ENCODE measurements at regions not wholly inside any gene's neighbourhood (a gene's known extent, or its start where the extent isn't known, plus 50 kb on each side); places are given as distances from the start of the nearest gene placed in this dataset.
A peak's percentile ranks its signal among the peaks of the same experiment; 100 is the strongest.

DNA sequence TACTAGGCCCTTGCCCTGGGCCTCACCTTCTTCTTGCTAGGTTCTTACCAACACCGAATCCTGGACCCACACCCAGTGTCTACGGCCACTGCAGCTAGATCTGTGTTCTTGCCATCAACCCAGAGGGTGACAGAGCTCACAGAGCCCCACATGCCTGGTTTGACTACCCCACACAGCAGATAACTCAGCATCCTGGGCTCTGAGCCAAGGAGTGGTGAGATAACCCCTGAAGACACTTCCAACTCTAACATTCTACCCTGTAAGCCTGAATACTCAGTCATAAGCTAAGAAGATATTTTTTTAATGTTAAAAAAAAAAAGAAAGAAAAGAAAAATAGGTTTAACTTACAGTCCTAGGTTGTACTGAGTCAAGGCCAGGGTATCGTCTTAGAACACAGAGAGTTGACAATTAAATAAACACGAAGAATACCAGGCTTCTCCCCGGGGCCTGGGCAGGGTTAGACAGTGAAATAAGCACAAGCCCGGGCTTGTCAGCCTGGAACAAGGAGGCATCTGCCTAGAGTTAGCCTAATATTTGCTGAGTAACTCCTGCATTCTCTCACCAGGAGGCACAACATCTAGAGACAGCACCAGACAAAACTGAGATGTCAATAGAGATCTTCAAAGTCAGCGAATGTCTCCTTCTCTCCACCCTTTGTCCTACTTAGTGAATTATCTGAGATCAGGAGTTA is 556.5 kb upstream of the LRRN3 start:
- Histone ChIP-seq H3K4me2 (ENCODE audit: low read depth, low read length) (peak overlapping the region; percentile 38), H3K9me3 (ENCODE audit: low read length) (no peaks in the 10 kb centered on the region), H2AFZ (ENCODE audit: low read length) (peak overlapping the region; percentile 56), H3K4me1 (ENCODE audit: insufficient read depth, low read length) (peaks cover 20% of the 10 kb centered on the region), H3K9ac (ENCODE audit: insufficient read depth, low read depth, low read length) (peak overlapping the region; percentile 36; the same call in 1 of the 2 replicates), H4K20me1 (ENCODE audit: insufficient read depth, low read length) (no peaks in the 10 kb centered on the region), H3K4me3 (replicated peaks in 1 of 3; ENCODE audit: insufficient read depth in 1 of 3, low read depth in 2 of 3, low read length in 3 of 3) (0 out of 6 replicates have a peak overlapping the region, but pooled peaks of 1 of the 3 experiments have one; percentile 12), H3K27ac (ENCODE audit: extremely low read length, insufficient read depth, low read length) (no peak overlapping the region), H3K36me3 (replicated peaks in 1 of 2; ENCODE audit: control insufficient read depth in 1 of 2, insufficient read depth in 2 of 2, low read length in 2 of 2) (no peaks in the 10 kb centered on the region), H3K27me3 (ENCODE audit: control insufficient read depth in 1 of 2, insufficient read depth in 2 of 2, low read length in 2 of 2) (no peaks in the 10 kb centered on the region), H3K79me2 (ENCODE audit: insufficient read depth, low read length) (no peaks in the 10 kb centered on the region)
- ATAC-seq (peak; percentile 66), FAIRE-seq (no peak), DNase-seq (ENCODE audit: low spot score) (peak; percentile 4)
- TF ChIP-seq TP53 (CRISPR knock-in tag; conservative IDR thresholded peaks at IDR 0.05) = peak; percentile 95
- no peak for TF ChIP-seq ZNF296 (CRISPR knock-in tag; conservative IDR thresholded peaks at IDR 0.05)
- ChIA-PET POLR2A (no interaction called here), CTCF (ENCODE audit: low intra/inter-chr PET ratio, low total read pairs) (no interaction called here)
- in situ Hi-C loops (cut with HindIII; ENCODE audit: extremely low pct_ligation_motif_present, low pct_unique_long_range_greater_than_20kb) = no loop called here
- TSS peak; percentile 83 for BruUV-seq (replicated peaks)
- WGBS (ENCODE audit: low lambda C conversion rate) = 36% methylated on average over 6 of the region's 7 CpGs
- intact Hi-C loops (cut with micrococcal nuclease; ENCODE audit: unreplicated experiment) = loop anchor here (5.0 kb wide), 1 partner anchor 1203 kb away; no protein-coding TSS in a partner anchor

DNA sequence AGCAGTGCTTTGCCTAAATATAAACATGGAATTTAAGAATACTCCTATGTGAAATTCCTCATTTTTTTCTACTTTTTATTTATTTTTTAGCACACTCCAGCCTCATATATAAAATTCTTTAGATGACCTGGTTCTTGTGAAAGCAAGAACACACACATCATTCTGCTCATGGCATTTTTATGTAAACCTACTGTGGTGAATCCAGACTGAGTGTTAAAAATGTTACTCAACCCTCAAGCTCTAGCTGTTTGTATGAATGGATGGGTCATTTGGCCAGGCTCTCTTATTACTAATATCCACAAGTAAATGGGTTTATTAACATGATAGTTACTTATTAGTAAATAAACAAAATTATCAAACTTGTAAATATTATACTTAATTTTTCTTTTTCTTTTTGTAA is 551.7 kb upstream of the LRRN3 start:
- FAIRE-seq = no peak
- no peak for TF ChIP-seq HDAC1 (CRISPR knock-in tag; IDR thresholded peaks at IDR 0.05)
- TF ChIP-seq ISX (CRISPR knock-in tag; conservative IDR thresholded peaks at IDR 0.05) = no peak
- TF ChIP-seq, protein P1, sequence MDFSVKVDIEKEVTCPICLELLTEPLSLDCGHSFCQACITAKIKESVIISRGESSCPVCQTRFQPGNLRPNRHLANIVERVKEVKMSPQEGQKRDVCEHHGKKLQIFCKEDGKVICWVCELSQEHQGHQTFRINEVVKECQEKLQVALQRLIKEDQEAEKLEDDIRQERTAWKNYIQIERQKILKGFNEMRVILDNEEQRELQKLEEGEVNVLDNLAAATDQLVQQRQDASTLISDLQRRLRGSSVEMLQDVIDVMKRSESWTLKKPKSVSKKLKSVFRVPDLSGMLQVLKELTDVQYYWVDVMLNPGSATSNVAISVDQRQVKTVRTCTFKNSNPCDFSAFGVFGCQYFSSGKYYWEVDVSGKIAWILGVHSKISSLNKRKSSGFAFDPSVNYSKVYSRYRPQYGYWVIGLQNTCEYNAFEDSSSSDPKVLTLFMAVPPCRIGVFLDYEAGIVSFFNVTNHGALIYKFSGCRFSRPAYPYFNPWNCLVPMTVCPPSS (IDR thresholded peaks at IDR 0.05) = no peak
- TF ChIP-seq REPIN1 (CRISPR knock-in tag; IDR thresholded peaks at IDR 0.05; ENCODE audit: borderline replicate concordance, low read depth) = no peak
- TF ChIP-seq, protein P2, sequence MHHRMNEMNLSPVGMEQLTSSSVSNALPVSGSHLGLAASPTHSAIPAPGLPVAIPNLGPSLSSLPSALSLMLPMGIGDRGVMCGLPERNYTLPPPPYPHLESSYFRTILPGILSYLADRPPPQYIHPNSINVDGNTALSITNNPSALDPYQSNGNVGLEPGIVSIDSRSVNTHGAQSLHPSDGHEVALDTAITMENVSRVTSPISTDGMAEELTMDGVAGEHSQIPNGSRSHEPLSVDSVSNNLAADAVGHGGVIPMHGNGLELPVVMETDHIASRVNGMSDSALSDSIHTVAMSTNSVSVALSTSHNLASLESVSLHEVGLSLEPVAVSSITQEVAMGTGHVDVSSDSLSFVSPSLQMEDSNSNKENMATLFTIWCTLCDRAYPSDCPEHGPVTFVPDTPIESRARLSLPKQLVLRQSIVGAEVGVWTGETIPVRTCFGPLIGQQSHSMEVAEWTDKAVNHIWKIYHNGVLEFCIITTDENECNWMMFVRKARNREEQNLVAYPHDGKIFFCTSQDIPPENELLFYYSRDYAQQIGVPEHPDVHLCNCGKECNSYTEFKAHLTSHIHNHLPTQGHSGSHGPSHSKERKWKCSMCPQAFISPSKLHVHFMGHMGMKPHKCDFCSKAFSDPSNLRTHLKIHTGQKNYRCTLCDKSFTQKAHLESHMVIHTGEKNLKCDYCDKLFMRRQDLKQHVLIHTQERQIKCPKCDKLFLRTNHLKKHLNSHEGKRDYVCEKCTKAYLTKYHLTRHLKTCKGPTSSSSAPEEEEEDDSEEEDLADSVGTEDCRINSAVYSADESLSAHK (CRISPR knock-in tag; IDR thresholded peaks at IDR 0.05; ENCODE audit: borderline replicate concordance) = no peak
- H3K79me2 ChIP-seq (ENCODE audit: insufficient read depth, low read length) = no peaks in the 10 kb centered on the region
- no peak overlapping the region for H3K4me2 ChIP-seq (ENCODE audit: low read depth, low read length)
- H3K9me3 ChIP-seq (ENCODE audit: low read length) = no peaks in the 10 kb centered on the region
- H3K27me3 ChIP-seq (ENCODE audit: control insufficient read depth in 1 of 2, insufficient read depth in 2 of 2, low read length in 2 of 2) = no peaks in the 10 kb centered on the region
- in situ Hi-C loops (cut with HindIII; ENCODE audit: extremely low pct_ligation_motif_present, low pct_unique_long_range_greater_than_20kb) (no loop called here), intact Hi-C loops (cut with micrococcal nuclease; ENCODE audit: unreplicated experiment) (no loop called here)
- no TSS peak for BruUV-seq (replicated peaks)
- H3K4me3 ChIP-seq (replicated peaks in 1 of 3; ENCODE audit: insufficient read depth in 1 of 3, low read depth in 2 of 3, low read length in 3 of 3) = no peak overlapping the region
- no peak overlapping the region for H3K9ac ChIP-seq (ENCODE audit: insufficient read depth, low read depth, low read length)
- H2AFZ ChIP-seq (ENCODE audit: low read length) = no peak overlapping the region
- ChIA-PET POLR2A (no interaction called here), CTCF (ENCODE audit: low intra/inter-chr PET ratio, low total read pairs) (no interaction called here)
- H3K27ac ChIP-seq (ENCODE audit: extremely low read length, insufficient read depth, low read length) = no peak overlapping the region
- H4K20me1 ChIP-seq (ENCODE audit: insufficient read depth, low read length) = no peaks in the 10 kb centered on the region; the same call in 1 of the 2 replicates
- H3K36me3 ChIP-seq (replicated peaks in 1 of 2; ENCODE audit: control insufficient read depth in 1 of 2, insufficient read depth in 2 of 2, low read length in 2 of 2) = no peaks in the 10 kb centered on the region
- no peak for DNase-seq (ENCODE audit: low spot score)
- ATAC-seq = no peak
- H3K4me1 ChIP-seq (ENCODE audit: insufficient read depth, low read length) = peaks cover 9% of the 10 kb centered on the region
